ENCODE measurements at regions not wholly inside any gene's neighbourhood (a gene's known extent, or its start where the extent isn't known, plus 50 kb on each side); places are given as distances from the start of the nearest gene placed in this dataset.

DNA sequence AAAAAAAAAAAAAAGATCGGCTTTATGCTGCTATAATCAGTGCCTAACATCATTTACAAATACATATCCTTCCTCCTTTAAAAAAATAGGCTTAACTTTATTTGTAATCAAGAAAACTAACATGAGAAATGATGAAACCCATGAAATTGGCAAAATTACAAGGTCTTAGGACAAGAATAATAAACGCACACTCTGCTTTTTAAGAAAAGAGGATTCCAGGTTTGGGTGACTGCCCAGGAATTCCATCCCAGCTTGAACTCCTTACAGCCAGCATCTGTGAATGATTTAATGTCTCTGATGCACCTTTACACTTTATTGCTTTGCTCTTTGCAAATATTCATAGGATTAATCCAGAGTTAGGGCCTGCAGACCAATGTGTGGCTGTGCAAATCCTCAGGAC lies 196.0 kb downstream of the CBLN1 start:
- FAIRE-seq (no peak), DNase-seq (ENCODE audit: insufficient read length, low spot score) (no peak)
- TF ChIP-seq, protein P1, sequence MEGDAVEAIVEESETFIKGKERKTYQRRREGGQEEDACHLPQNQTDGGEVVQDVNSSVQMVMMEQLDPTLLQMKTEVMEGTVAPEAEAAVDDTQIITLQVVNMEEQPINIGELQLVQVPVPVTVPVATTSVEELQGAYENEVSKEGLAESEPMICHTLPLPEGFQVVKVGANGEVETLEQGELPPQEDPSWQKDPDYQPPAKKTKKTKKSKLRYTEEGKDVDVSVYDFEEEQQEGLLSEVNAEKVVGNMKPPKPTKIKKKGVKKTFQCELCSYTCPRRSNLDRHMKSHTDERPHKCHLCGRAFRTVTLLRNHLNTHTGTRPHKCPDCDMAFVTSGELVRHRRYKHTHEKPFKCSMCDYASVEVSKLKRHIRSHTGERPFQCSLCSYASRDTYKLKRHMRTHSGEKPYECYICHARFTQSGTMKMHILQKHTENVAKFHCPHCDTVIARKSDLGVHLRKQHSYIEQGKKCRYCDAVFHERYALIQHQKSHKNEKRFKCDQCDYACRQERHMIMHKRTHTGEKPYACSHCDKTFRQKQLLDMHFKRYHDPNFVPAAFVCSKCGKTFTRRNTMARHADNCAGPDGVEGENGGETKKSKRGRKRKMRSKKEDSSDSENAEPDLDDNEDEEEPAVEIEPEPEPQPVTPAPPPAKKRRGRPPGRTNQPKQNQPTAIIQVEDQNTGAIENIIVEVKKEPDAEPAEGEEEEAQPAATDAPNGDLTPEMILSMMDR (IDR thresholded peaks at IDR 0.05; ENCODE audit: insufficient read depth, missing control alignments), result no peak

GRCh38 chr16:49084628-49085390 lies 196.8 kb downstream of the CBLN1 start:
- TF ChIP-seq, protein P1 (IDR thresholded peaks at IDR 0.05; ENCODE audit: insufficient read depth, missing control alignments), result no peak
- FAIRE-seq, result no peak
- no peak for DNase-seq (ENCODE audit: insufficient read length, low spot score)

DNA sequence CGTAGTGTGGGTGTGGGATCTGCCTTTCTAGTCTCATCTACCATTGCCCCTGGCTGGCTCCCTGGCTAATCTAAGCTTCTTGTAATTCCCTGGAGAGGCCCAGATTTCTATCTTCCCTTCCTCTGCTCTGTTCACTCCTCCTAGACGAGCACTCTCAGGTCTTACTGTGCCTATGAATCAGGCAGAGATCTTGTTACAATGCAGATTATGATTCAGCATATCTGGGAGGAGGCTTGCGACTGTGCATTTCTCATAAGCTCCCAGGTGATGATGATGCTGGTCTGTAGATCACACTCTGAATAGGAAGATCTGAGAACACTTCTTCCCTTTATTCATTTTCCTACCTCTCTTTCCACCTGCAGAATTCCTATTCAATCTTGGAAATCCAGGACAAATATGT lies 200.1 kb downstream of the CBLN1 start:
- TF ChIP-seq, protein P1 (IDR thresholded peaks at IDR 0.05; ENCODE audit: insufficient read depth, missing control alignments), result no peak
- FAIRE-seq (no peak), DNase-seq (ENCODE audit: insufficient read length, low spot score) (no peak)

DNA sequence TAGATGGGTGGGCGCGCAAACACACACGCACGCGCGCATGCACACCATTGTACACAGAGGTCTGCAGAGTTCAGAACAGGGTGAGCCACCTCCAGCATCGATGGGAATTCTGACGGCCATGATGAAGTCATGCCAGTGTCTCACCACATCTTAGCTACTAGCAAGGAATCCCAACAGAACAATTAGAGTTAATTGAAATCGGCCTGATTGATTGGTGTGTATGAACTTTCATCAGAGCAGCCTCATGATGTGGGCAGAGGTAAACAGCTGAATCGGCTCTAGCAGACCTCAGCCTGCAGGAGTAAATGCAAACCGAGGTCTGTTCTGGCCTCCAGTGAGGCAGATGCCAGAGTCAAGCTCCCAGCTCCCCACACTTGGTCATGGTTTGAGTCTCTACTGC lies 200.6 kb downstream of the CBLN1 start:
- TF ChIP-seq, protein P1 (IDR thresholded peaks at IDR 0.05; ENCODE audit: insufficient read depth, missing control alignments), result no peak
- FAIRE-seq, result no peak
- DNase-seq (ENCODE audit: insufficient read length, low spot score), result no peak

- TF ChIP-seq, protein P1 (IDR thresholded peaks at IDR 0.05; ENCODE audit: insufficient read depth, missing control alignments), result no peak
- DNase-seq (ENCODE audit: insufficient read length, low spot score) (no peak), FAIRE-seq (no peak)
These were observed 203.1 kb downstream of the CBLN1 start for GRCh38 chr16:49078571-49078970.

DNA sequence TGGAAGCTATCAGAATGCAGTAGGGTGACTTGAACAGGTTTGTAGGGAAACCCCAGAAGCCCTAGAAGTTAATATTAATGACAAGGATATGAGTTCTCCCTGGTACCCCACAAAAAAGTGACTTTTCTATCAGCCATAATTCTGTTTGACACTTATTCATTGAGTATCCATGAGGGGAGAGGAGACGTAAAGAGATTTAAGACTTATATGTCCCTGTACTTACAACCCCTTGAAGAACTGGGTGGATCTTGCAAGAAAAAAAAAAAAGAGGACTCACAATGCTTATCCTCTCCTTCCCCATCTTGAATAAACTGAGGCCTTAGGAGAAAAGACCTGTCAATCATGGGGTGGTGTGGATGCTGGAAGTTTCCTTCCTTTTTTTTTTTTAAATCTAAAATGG lies 203.5 kb downstream of the CBLN1 start:
- TF ChIP-seq, protein P1 (IDR thresholded peaks at IDR 0.05; ENCODE audit: insufficient read depth, missing control alignments), result no peak
- FAIRE-seq, result no peak
- DNase-seq (ENCODE audit: insufficient read length, low spot score), result no peak

GRCh38 chr16:49075709-49076108 lies 205.9 kb downstream of the CBLN1 start:
- DNase-seq (ENCODE audit: insufficient read length, low spot score) (no peak), FAIRE-seq (no peak)
- TF ChIP-seq, protein P1 (IDR thresholded peaks at IDR 0.05; ENCODE audit: insufficient read depth, missing control alignments), result no peak
